PC-3 (cell line): ENCODE measurements at regions not wholly inside any gene's neighbourhood (a gene's known extent, or its start where the extent isn't known, plus 50 kb on each side); places are given as distances from the start of the nearest gene placed in this dataset.

ENCODE experiments used
- CTCF ChIP-seq: fragments of 300-600 bp; sonication (generic); conservative IDR thresholded peaks from 2 replicates; pipeline ENCODE4 v1.5.1; 2017; ENCODE audit warnings: antibody characterized with exemption, low read depth, mild to moderate bottlenecking, low read length
- EZH2 ChIP-seq: fragments of 300-600 bp; sonication (generic); IDR thresholded peaks from one replicate; pipeline ENCODE4 v1.6.1; 2017; ENCODE audit warnings: antibody characterized with exemption, mild to moderate bottlenecking, low read length; ENCODE audit not compliant: unreplicated experiment
- EZH2phosphoT487 ChIP-seq: fragments of 300-600 bp; sonication (generic); IDR thresholded peaks from 2 replicates; pipeline ENCODE4 v1.6.1; 2018; ENCODE audit warnings: mild to moderate bottlenecking, antibody characterized with exemption, low read length, borderline replicate concordance

- TF ChIP-seq CTCF, result no peak
- no peak for TF ChIP-seq EZH2phosphoT487
- TF ChIP-seq EZH2, result no peak
These were observed 64.4 kb upstream of the ZNF527 start for GRCh38 chr19:37306383-37306963.
